Activated CD8-positive, alpha-beta memory T cell treated with anti-CD3 and anti-CD28 coated beads, Interleukin-2, amount 50 U/mL, for 24 hours (primary cell): ENCODE measurements at regions not wholly inside any gene's neighbourhood (a gene's known extent, or its start where the extent isn't known, plus 50 kb on each side); places are given as distances from the start of the nearest gene placed in this dataset.

Experiments used
- DNase-seq: peaks from one replicate; pipeline ENCODE4 v3.0.0-alpha.2; 2020; ENCODE audit errors: extremely low read depth

GRCh38 chr4:180798036-180798577 is 1445.1 kb upstream of the TENM3 start:
- no peak for DNase-seq

DNA sequence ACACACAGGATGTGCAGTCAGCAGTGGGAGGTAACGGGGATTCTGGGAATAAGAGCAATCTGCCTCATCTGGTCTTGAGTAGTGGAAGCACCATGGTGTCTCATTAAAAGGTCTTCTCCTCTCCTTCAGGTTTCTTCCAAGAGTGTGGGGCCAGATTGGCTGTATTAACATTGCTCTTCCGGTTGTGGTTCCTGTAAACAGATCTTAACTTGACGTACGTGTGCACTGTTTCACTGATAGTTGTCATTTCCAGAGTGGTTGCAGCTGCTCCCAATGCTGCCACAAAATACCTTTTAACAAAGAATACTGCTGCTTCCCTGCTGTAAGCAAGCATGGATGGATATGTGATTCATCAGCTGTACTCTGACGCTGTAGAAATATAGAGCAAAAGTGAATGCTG is 1443.4 kb upstream of the TENM3 start:
- no peak for DNase-seq

DNA sequence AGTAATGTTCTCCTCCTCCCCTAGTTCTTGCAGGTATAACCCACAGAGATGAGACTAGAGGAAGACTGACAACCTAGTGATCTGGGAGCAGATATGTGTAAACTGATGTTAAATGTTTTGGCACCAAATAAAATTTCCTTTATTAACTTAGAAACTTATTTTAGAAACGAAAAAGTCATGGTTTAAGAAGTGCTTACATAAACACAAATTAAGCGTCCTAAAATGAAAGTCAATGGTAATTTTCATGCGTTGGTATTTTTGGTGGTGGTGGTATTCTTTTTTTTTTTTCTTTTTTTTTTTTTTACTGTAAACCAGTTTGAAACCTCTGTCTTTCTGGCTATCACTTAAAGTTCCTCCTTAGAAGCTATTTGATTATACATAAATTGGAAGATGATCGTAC is 1438.1 kb upstream of the TENM3 start:
- DNase-seq: no peak

- no peak for DNase-seq
Measured at GRCh38 chr4:180808862-180809261, 1434.3 kb upstream of the TENM3 start.

GRCh38 chr4:180809439-180809838 is 1433.8 kb upstream of the TENM3 start:
- DNase-seq: no peak

- DNase-seq: no peak
Measured at GRCh38 chr4:180810581-180810980, 1432.6 kb upstream of the TENM3 start.

DNA sequence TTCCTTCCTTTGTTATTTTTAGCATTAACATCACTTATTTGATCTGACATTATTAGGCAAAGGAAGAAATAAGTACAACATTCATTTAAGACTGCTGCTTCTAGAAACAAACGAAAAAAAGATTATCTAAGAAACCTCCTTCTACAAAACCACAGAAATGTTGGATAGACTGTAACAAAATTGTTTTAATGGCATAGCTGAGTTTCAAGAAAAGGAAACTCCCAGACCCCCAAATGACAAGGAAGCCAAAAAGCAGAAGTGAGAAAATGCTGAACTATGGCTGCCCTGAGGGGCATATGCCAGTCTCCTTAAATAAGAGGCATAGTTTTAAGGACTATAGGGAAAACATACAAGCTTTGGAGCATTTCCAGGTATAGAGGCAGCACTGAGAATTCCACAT is 1431.6 kb upstream of the TENM3 start:
- DNase-seq: no peak

DNA sequence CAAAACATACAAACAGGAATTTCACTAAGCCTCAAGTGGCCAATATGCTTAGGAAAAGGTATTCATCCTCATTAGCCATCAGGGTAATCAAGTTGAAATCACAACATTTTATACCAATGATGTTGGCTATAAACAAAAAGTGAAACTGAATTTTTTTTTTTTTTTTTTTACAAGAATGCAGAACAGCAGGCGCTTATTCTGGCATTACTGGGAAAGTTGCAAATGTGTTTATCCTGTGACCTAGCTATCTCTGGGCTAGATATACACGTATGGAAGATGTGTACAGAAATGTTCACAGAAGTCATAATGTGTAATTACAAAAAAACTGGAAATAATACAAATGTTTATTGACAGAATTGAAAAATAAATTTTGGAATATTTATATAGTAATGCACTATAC is 1430.4 kb upstream of the TENM3 start:
- no peak for DNase-seq

DNA sequence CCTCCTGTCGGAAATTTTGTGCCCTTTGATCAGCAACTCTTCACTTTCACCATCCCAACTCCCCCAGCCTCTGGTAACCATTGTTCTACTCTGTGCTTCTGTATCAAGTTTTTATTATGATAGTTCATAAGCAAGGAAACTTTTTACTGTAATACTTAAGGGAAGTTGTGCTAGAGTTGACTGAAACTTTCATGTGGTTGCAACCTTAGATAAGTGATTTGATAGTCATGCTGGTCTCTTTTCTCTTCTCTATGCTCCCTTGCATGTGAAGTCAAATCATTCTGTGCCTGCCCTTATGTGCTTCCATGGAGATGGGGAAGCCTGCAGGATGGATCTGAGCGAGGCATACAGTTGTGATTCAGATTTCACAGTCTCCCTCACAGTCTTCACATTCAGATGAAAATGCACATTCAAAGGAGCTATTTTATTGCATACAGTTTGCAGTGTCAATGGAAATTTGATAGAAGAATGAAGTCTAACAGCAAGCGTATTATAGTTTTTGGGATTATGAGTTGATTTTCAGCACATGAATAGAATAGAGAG is 1428.3 kb upstream of the TENM3 start:
- DNase-seq: no peak

DNA sequence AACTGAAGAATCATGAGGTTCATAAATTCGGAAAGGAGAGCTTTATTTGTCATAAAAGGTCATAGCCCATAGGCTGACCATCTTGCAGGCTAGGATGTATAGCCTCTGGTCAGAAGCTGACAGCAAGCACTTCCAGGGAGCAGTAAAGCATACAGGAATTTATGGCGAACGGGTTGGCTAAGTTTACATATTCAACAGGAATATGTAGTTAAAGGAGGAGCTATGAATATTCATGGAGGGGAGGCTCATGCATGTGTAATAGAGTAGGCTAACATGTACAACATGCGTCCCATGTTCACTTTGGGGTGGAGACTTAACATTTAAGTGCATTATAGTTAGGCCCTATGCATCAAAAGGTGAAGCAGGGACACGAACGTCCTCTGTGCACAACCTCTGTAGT is 1425.7 kb upstream of the TENM3 start:
- DNase-seq: no peak

- no peak for DNase-seq
Measured at GRCh38 chr4:180823108-180823507, 1420.1 kb upstream of the TENM3 start.

- DNase-seq: no peak
Measured at GRCh38 chr4:180827232-180828009, 1415.8 kb upstream of the TENM3 start.

DNA sequence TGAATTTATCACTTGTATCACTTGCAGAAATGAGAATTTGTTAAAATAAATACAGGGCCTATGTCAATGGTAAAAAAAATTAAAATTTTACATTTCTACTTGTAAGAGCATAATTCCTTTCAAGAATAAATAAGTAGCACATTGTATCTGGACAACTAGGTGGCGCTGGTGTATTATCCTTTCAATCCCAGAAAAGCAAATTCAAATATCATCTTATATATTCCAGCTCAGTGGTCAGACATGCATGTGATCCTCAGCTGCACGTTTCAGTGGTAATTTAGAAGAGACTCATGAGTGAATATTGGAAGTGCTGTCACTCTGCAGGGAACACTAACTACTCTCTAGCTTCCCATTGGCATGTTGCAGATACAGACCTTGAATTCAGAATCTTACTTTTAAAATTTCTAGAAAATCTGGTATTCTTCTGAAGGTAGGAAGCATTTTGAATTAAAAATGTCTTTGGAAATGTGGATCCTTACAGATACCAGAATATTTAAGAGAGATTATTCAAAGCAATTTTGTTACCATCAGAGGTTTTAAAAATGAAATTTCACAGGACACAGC is 1414.7 kb upstream of the TENM3 start:
- no peak for DNase-seq

- no peak for DNase-seq
Measured at GRCh38 chr4:180832073-180832472, 1411.1 kb upstream of the TENM3 start.

- no peak for DNase-seq
Measured at GRCh38 chr4:180840142-180840541, 1403.1 kb upstream of the TENM3 start.

GRCh38 chr4:180850318-180850940 is 1392.8 kb upstream of the TENM3 start:
- DNase-seq: no peak

GRCh38 chr4:180852738-180853137 is 1390.5 kb upstream of the TENM3 start:
- no peak for DNase-seq

GRCh38 chr4:180855184-180855583 is 1388.0 kb upstream of the TENM3 start:
- no peak for DNase-seq

DNA sequence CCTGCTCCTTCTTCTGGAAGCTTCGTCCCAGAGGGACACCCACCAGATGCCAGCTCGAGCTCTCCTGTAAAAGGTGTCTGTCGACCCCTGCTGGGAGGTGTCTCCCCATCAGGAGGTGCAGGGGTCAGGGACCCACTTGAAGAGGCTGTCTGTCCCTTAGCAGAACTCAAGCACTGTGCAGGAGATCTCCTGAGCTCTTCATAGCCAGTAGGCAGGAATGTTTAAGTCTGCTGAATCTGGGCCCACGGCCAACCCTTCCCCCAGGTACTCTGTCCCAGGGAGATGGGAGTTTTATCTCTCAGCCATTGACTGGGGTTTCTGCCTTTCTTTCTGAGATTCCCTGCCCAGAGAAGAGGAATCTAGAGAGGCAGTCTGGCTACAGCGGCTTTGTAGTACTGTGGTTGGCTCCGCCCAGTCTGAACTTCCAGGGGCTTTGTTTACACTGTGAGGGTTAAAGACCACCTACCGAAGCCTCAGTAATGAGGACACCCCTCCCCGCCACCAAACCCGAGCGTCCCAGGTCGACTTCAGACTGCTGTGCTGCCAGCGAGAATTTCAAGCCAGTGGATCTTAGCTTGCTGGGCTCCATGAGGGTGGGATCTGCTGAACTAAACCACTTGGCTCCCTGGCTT is 1383.0 kb upstream of the TENM3 start:
- DNase-seq: no peak

GRCh38 chr4:180861651-180862050 is 1381.6 kb upstream of the TENM3 start:
- DNase-seq: no peak

- no peak for DNase-seq
Measured at GRCh38 chr4:180866933-180867643, 1376.1 kb upstream of the TENM3 start.

- DNase-seq: no peak
Measured at GRCh38 chr4:180870623-180871022, 1372.6 kb upstream of the TENM3 start.
